VCaP (cell line): ENCODE measurements at regions not wholly inside any gene's neighbourhood (a gene's known extent, or its start where the extent isn't known, plus 50 kb on each side); places are given as distances from the start of the nearest gene placed in this dataset.

Source experiments
- H3K27ac ChIP-seq: fragments of 450-650 bp; 2 replicates; pipeline ENCODE4 v1.5.1; 2017
- TF ChIP-seq, protein P1 (sequence below): fragments of 450-650 bp; conservative IDR thresholded peaks from 2 replicates; pipeline ENCODE4 v1.5.1; 2017; ENCODE audit warnings: mild to moderate bottlenecking, moderate library complexity

DNA sequence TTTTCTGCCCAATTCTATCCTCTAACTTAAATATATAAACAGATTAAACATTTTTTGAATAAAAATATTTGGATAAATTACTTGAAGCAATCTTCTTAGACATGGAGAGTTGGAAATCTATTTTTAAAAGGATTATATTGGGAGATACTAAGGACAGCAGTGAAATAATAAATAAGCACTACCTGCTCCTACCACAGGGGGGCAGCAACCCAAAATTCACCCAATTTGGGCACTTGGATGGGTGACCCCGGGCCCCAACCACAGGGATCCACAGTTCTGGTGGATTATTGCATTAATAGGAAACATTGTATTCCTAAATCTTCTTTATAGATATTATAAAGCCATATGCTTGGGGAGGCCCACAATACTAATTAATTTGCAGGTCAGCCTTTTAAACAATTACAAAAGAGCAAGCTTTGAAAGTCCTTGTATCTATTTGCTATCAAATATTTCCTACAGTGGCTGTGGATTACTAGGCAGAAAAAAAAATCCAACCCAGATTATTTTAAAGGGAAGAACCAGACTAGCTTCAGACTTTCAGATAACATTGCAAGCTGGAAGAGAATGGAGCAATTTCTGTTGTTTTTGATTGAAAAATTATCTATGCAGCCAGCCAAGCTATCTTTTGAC, 66.4 kb upstream of the PDE10A start:
- H3K27ac ChIP-seq = no peak overlapping the region
- TF ChIP-seq, protein P1, sequence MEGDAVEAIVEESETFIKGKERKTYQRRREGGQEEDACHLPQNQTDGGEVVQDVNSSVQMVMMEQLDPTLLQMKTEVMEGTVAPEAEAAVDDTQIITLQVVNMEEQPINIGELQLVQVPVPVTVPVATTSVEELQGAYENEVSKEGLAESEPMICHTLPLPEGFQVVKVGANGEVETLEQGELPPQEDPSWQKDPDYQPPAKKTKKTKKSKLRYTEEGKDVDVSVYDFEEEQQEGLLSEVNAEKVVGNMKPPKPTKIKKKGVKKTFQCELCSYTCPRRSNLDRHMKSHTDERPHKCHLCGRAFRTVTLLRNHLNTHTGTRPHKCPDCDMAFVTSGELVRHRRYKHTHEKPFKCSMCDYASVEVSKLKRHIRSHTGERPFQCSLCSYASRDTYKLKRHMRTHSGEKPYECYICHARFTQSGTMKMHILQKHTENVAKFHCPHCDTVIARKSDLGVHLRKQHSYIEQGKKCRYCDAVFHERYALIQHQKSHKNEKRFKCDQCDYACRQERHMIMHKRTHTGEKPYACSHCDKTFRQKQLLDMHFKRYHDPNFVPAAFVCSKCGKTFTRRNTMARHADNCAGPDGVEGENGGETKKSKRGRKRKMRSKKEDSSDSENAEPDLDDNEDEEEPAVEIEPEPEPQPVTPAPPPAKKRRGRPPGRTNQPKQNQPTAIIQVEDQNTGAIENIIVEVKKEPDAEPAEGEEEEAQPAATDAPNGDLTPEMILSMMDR = peak; percentile 88

DNA sequence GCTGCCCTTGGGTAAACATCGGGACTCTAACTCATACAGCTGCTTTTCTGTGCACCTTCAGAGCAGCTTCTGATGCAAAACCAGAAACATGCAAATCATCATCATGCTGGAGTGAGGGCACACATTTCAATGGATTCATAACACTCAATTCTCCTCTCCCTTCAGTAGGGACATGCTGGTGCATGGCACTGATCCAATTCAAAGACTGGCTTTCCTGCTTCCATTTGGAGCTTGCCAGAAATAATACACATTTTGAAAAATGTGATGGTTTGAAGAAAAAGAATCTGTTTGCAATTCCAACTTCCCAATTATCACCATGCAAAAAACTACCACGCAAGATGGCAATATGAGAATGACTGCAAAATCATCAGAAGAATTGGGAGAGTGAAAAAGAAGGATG, 65.2 kb upstream of the PDE10A start:
- no peak overlapping the region for H3K27ac ChIP-seq
- TF ChIP-seq, protein P1 = no peak

GRCh38 chr6:165726965-165727381, 63.9 kb upstream of the PDE10A start:
- no peak overlapping the region for H3K27ac ChIP-seq
- TF ChIP-seq, protein P1 = no peak

DNA sequence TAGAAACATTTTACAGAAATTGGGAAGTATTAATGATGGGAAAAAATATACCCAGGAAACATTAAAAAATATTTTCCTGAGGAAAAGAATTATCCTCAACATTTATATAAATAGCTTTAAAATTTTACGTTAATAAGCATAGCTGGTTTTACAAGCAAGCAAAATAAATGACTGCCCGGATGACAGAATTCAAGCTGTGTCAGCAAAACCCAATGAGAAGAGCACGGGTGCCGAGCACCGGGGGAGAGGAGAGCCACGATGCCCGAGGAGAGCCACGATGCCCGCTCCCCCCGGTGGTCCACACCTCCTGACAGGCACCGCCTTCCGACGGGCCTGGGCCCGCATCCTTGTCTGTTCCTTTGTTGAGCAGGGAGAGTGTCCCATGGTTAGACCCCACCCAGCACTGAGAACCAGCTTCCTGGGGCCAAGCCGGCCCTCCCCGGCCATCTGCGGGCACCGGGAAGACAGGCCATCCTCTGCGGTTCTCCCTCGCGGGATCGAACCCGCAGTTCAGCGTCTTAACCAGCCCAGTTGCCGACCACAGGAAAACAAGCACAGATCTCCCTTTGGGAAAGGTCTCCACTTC, 63.3 kb upstream of the PDE10A start:
- no peak overlapping the region for H3K27ac ChIP-seq
- TF ChIP-seq, protein P1 = no peak

- TF ChIP-seq, protein P1 = no peak
These were observed 62.2 kb upstream of the PDE10A start for GRCh38 chr6:165725201-165725600.

DNA sequence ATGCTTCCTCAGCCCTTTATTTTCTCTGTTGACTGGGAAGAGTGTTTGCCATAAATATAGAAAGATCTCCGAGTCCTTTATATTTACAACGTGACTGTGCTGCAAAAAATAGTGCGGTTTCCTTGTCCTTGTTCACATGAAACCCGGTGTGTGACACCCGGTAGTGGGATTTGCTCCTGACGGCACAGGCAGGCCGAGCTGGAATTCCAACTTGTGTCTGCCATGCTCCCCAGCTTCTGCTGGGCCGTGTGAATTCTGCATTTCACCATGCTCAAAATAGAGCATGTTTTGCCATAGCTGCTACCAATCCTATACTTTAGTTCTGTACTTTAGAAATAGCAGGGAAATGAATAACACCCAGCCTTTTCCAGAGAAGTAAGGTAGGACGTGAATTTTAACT, 60.3 kb upstream of the PDE10A start:
- TF ChIP-seq, protein P1 = no peak
- H3K27ac ChIP-seq = no peak overlapping the region

More at GRCh38 chr6:165725201-165725600, 62.2 kb upstream of the PDE10A start:
- no peak overlapping the region for H3K27ac ChIP-seq

DNA sequence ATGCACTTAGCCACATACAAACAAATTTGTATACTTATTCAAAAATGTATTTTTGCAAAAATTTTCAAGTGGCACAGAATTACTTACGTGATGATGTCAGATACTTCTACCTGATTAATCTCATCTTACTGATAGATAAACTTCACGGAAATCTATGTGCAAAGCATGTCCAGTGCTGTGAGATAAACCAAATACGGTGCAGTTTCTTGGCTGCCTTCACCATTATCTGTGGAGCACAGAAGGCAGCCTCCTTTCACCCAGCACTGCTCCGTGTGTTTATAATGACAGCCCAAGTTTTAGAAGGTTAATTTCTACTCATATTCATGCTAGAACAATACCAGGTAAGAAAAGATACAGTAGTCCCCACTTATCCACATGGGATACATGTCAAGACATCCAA, 59.0 kb upstream of the PDE10A start:
- TF ChIP-seq, protein P1 = no peak
- H3K27ac ChIP-seq = no peak overlapping the region
